SH-SY5Y (cell line): ENCODE measurements at regions not wholly inside any gene's neighbourhood (a gene's known extent, or its start where the extent isn't known, plus 50 kb on each side); places are given as distances from the start of the nearest gene placed in this dataset.

Source experiments
- GATA2 ChIP-seq: IDR thresholded peaks from 2 replicates; pipeline ENCODE4 v1.6.1; 2011; ENCODE audit warnings: mild to moderate bottlenecking, low read depth, low read length
- GATA3 ChIP-seq: IDR thresholded peaks from 2 replicates; pipeline ENCODE4 v1.6.1; 2011; ENCODE audit warnings: low read depth, mild to moderate bottlenecking, low read length, moderate library complexity

- TF ChIP-seq GATA2: no peak
- no peak for TF ChIP-seq GATA3
These were observed 160.7 kb upstream of the LRFN5 start for GRCh38 chr14:41446008-41446407.

GRCh38 chr14:41423503-41423902 lies 183.2 kb upstream of the LRFN5 start:
- TF ChIP-seq GATA2 (no peak), GATA3 (no peak)

GRCh38 chr14:41419709-41420108 lies 187.0 kb upstream of the LRFN5 start:
- TF ChIP-seq GATA2 (no peak), GATA3 (no peak)

DNA sequence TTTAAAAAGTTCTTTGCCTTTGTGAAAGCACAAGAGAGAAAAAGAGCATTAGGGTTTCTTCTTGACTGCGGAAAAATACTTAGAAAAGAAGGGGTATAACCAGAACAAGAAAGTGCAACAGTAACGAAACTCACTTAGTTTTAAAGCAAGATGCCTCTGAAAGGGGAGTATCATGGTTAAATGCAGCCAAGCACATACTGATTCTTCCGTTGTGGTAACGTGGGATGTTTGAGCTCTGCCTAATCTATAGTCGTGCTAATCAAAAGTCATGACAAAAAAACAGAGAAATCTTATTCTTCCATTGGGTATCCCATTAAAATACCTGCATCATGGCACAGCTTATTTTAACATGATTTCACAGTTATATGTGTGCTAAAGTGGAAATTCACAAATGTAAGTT lies 187.8 kb upstream of the LRFN5 start:
- TF ChIP-seq GATA2 (no peak), GATA3 (no peak)

- TF ChIP-seq GATA2: no peak
- TF ChIP-seq GATA3: no peak
These were observed 196.9 kb upstream of the LRFN5 start for GRCh38 chr14:41409806-41410205.

- TF ChIP-seq GATA2: no peak
- TF ChIP-seq GATA3: no peak
These were observed 202.6 kb upstream of the LRFN5 start for GRCh38 chr14:41404126-41404525.

DNA sequence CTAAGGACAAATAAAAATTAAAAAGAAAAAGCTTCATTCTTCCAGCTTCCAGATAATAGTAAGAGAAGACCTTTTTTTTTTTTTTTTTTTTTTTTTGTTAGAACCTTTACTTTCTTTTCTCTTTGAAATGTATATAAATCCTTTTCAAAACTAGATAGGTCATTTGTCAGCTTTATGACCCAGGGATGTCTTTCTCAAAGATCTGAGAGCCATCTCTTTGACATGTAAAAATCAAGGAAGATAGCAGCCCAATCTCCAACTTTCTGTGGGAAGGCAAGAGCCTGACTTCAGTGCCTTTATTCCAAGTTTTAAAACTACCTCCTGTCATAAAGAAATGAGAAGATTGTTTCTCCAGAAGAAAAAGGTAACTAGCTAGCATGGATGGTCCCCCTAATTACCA lies 203.3 kb upstream of the LRFN5 start:
- TF ChIP-seq GATA3 (no peak), GATA2 (no peak)

- TF ChIP-seq GATA2 (no peak), GATA3 (no peak)
These were observed 208.8 kb upstream of the LRFN5 start for GRCh38 chr14:41397926-41398325.

DNA sequence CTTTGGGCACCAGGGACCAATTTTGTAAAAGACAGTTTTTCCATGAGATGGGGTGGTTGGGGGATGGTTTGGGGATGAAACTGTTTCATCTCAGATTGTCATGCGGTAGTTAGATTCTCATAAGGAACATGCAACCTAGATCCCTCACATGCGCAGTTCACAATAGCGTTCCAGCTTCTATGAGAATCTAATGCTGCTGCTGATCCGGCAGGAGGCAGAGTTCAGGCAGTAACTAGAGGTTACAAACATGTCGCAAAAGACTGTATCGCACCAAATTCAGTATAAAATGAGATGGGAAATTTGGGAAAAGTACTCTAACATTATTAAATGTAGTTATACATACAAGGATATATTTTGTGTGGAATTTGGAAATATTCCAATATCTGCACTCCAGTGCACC lies 213.2 kb upstream of the LRFN5 start:
- no peak for TF ChIP-seq GATA2
- no peak for TF ChIP-seq GATA3

DNA sequence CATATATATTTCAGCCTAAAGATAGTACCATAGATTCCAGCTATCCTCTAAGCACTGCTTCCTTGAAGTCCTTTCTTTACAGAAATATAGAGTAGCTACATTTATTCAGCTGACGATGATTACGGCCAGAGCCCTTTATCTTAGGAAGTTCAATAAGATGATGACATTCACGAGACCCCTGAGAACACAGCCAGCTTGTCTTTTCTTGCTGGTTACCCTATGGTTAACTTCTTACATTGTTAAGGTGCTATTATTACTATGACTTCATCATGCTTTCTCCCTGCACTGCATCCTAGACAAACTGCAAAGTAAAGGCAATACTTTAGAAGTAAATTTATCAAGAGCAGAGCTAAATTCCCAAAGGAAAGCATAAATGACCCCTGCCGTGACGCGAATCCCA lies 214.4 kb upstream of the LRFN5 start:
- TF ChIP-seq GATA2 (no peak), GATA3 (no peak)

DNA sequence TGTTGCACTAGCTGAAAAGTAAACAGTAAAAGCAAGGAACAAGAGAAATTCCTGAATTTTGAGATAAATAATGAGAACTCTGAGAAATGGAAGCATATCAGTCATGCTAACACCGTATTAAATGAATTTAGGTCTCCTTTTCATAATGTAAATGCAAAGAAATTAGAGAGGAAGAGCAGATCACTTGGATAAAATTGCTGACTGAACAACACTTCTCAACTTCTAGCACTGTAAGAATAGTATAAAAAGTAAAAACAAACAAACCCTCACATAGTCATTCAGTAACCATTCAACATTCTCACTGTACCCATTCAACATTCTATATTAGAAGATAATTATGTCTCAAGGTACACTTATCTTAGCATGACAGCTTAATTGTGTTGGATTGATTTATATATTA lies 217.3 kb upstream of the LRFN5 start:
- no peak for TF ChIP-seq GATA2
- TF ChIP-seq GATA3: no peak

DNA sequence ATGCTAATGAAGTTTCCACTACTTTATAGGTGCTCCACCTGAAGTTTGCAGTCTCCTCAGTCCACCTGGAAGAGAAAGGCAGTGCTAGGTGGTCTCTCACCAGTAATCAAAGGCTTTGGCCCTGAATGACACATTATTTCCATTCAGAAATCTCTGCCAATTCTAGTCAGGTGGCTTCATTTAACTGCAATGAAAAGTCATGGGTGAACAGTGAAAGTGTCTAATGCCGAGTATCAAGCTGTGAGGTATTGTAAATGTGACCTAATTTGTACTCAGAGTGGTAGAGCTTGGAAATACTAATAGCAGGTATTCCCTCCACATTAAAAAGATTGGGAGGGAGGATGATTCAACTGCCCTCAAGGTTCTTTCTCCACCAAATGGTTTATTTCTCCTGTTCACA lies 220.9 kb upstream of the LRFN5 start:
- no peak for TF ChIP-seq GATA3
- no peak for TF ChIP-seq GATA2

DNA sequence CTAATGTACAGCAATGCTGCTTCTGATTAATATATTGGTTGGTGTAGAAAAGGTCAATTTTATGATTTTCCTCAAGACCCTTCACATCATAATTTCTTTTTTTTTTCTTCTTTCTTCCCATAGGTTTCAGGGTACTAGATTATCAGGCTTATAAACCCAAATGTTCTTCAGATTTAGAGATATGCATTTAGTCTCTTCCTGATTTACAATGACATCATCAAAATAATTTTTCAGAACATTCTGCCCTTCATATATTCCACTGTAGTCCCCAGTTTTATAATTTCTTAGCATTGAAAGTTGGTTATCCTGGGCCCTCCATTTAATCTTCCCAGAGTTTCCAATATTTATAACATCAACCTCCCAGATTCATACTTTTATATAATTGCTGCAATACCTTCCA lies 226.7 kb upstream of the LRFN5 start:
- TF ChIP-seq GATA2 (no peak), GATA3 (no peak)

GRCh38 chr14:41378526-41378925 lies 228.2 kb upstream of the LRFN5 start:
- no peak for TF ChIP-seq GATA3

- TF ChIP-seq GATA2 (no peak), GATA3 (no peak)
These were observed 228.7 kb upstream of the LRFN5 start for GRCh38 chr14:41377932-41378331.

DNA sequence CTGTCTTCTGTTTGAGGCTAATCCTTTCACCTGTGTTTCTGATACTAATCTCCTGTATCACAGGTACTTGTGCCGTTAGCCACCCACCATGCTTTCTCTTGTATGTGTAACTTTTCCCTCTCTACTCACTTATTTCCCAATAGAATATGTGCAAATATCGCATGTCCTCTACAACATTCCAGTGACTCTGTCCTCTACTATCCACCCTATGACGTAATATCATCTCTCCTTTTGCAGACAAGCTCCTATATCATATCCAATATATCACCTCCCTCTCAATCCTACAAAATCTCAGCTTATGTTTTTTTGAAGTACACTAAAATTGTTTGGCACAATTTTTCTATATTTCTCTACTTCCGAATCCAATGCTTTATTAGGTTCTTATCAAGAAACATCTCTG lies 232.6 kb upstream of the LRFN5 start:
- TF ChIP-seq GATA2 (no peak), GATA3 (no peak)

- TF ChIP-seq GATA2: no peak
- no peak for TF ChIP-seq GATA3
These were observed 244.5 kb upstream of the LRFN5 start for GRCh38 chr14:41362139-41362538.

GRCh38 chr14:41360126-41360525 lies 246.6 kb upstream of the LRFN5 start:
- TF ChIP-seq GATA3: no peak
